ENCODE measurements at regions not wholly inside any gene's neighbourhood (a gene's known extent, or its start where the extent isn't known, plus 50 kb on each side); places are given as distances from the start of the nearest gene placed in this dataset.

- no peaks in the 10 kb centered on the region for H3K36me3 ChIP-seq (replicated peaks in 1 of 2; ENCODE audit: control insufficient read depth in 1 of 2, insufficient read depth in 2 of 2, low read length in 1 of 2)
- no peak overlapping the region for H3K9ac ChIP-seq
- no peaks in the 10 kb centered on the region for H3K9me3 ChIP-seq
- TF ChIP-seq RCOR1 (IDR thresholded peaks at IDR 0.05; ENCODE audit: low read length) (no peak), MEF2A (IDR thresholded peaks at IDR 0.05; ENCODE audit: borderline replicate concordance, low read depth) (no peak), PBX3 (IDR thresholded peaks at IDR 0.05) (no peak), NFIC (IDR thresholded peaks at IDR 0.05; ENCODE audit: borderline replicate concordance) (no peak), USF2 (IDR thresholded peaks at IDR 0.05; ENCODE audit: borderline replicate concordance, low read depth, low read length) (no peak), YY1 (IDR thresholded peaks at IDR 0.05; ENCODE audit: low read depth) (no peak), RXRA (IDR thresholded peaks at IDR 0.05; ENCODE audit: borderline replicate concordance, low read depth) (no peak)
- TF ChIP-seq, protein P1, sequence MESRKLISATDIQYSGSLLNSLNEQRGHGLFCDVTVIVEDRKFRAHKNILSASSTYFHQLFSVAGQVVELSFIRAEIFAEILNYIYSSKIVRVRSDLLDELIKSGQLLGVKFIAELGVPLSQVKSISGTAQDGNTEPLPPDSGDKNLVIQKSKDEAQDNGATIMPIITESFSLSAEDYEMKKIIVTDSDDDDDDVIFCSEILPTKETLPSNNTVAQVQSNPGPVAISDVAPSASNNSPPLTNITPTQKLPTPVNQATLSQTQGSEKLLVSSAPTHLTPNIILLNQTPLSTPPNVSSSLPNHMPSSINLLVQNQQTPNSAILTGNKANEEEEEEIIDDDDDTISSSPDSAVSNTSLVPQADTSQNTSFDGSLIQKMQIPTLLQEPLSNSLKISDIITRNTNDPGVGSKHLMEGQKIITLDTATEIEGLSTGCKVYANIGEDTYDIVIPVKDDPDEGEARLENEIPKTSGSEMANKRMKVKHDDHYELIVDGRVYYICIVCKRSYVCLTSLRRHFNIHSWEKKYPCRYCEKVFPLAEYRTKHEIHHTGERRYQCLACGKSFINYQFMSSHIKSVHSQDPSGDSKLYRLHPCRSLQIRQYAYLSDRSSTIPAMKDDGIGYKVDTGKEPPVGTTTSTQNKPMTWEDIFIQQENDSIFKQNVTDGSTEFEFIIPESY (IDR thresholded peaks at IDR 0.05; ENCODE audit: borderline replicate concordance, low read depth) = no peak
- ChIA-PET POLR2A (no interaction called here), CTCF (no interaction called here)
- no peaks in the 10 kb centered on the region for H3K27me3 ChIP-seq (ENCODE audit: insufficient read depth)
- no peaks in the 10 kb centered on the region for H3F3A ChIP-seq (replicated peaks; ENCODE audit: insufficient read depth)
- H3K27ac ChIP-seq (ENCODE audit: low read depth in 2 of 2, low read length in 1 of 2) = no peak overlapping the region
- no peak overlapping the region for H3K4me3 ChIP-seq (ENCODE audit: low read depth in 2 of 2, low read length in 1 of 2)
- H2AFZ ChIP-seq (ENCODE audit: low read depth) = no peak overlapping the region
- DNase-seq = no peak
- no peaks in the 10 kb centered on the region for H3K79me2 ChIP-seq (ENCODE audit: insufficient read depth)
- no peaks in the 10 kb centered on the region for H3K4me1 ChIP-seq (ENCODE audit: control insufficient read depth in 1 of 2, insufficient read depth in 2 of 2, low read depth in 1 of 2, low read length in 1 of 2)
- no peak overlapping the region for H3K4me2 ChIP-seq
- H4K20me1 ChIP-seq (ENCODE audit: insufficient read depth) = no peaks in the 10 kb centered on the region
- no peaks in the 10 kb centered on the region for H3K9me2 ChIP-seq
Observed at GRCh38 chr2:142803158-142803557, 74.3 kb upstream of the KYNU start.

- Histone ChIP-seq H3K36me3 (replicated peaks in 1 of 2; ENCODE audit: control insufficient read depth in 1 of 2, insufficient read depth in 2 of 2, low read length in 1 of 2) (no peaks in the 10 kb centered on the region), H3K79me2 (ENCODE audit: insufficient read depth) (no peaks in the 10 kb centered on the region), H3K9me2 (no peaks in the 10 kb centered on the region), H3K4me3 (ENCODE audit: low read depth in 2 of 2, low read length in 1 of 2) (no peak overlapping the region), H3K9me3 (no peaks in the 10 kb centered on the region), H3K9ac (no peak overlapping the region), H2AFZ (ENCODE audit: low read depth) (no peak overlapping the region), H3K27me3 (ENCODE audit: insufficient read depth) (no peaks in the 10 kb centered on the region), H3K27ac (ENCODE audit: low read depth in 2 of 2, low read length in 1 of 2) (no peak overlapping the region), H3F3A (replicated peaks; ENCODE audit: insufficient read depth) (no peaks in the 10 kb centered on the region), H3K4me2 (no peak overlapping the region), H4K20me1 (ENCODE audit: insufficient read depth) (no peaks in the 10 kb centered on the region), H3K4me1 (ENCODE audit: control insufficient read depth in 1 of 2, insufficient read depth in 2 of 2, low read depth in 1 of 2, low read length in 1 of 2) (no peaks in the 10 kb centered on the region)
- ChIA-PET POLR2A (no interaction called here), CTCF (no interaction called here)
- no peak for DNase-seq
- WGBS (ENCODE audit: low lambda C conversion rate) = 67% methylated on average over 1 of the region's 1 CpG
- TF ChIP-seq EP300 (IDR thresholded peaks at IDR 0.05; ENCODE audit: borderline replicate concordance in 1 of 2, low read depth in 1 of 2, low read length in 1 of 2) = no peak
- TF ChIP-seq TEAD4 (IDR thresholded peaks at IDR 0.05; ENCODE audit: borderline replicate concordance, insufficient read depth) = no peak
- no peak for TF ChIP-seq YY1 (IDR thresholded peaks at IDR 0.05; ENCODE audit: low read depth)
- no peak for TF ChIP-seq FOXM1 (IDR thresholded peaks at IDR 0.05; ENCODE audit: low read depth)
- TF ChIP-seq, protein P2, sequence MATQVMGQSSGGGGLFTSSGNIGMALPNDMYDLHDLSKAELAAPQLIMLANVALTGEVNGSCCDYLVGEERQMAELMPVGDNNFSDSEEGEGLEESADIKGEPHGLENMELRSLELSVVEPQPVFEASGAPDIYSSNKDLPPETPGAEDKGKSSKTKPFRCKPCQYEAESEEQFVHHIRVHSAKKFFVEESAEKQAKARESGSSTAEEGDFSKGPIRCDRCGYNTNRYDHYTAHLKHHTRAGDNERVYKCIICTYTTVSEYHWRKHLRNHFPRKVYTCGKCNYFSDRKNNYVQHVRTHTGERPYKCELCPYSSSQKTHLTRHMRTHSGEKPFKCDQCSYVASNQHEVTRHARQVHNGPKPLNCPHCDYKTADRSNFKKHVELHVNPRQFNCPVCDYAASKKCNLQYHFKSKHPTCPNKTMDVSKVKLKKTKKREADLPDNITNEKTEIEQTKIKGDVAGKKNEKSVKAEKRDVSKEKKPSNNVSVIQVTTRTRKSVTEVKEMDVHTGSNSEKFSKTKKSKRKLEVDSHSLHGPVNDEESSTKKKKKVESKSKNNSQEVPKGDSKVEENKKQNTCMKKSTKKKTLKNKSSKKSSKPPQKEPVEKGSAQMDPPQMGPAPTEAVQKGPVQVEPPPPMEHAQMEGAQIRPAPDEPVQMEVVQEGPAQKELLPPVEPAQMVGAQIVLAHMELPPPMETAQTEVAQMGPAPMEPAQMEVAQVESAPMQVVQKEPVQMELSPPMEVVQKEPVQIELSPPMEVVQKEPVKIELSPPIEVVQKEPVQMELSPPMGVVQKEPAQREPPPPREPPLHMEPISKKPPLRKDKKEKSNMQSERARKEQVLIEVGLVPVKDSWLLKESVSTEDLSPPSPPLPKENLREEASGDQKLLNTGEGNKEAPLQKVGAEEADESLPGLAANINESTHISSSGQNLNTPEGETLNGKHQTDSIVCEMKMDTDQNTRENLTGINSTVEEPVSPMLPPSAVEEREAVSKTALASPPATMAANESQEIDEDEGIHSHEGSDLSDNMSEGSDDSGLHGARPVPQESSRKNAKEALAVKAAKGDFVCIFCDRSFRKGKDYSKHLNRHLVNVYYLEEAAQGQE (IDR thresholded peaks at IDR 0.05; ENCODE audit: low read depth, low read length) = no peak
- TF ChIP-seq FOXJ3 (CRISPR knock-in tag; IDR thresholded peaks at IDR 0.05) = no peak
- no peak for TF ChIP-seq MEF2A (IDR thresholded peaks at IDR 0.05; ENCODE audit: borderline replicate concordance, low read depth)
- TF ChIP-seq POLR2AphosphoS5 (IDR thresholded peaks at IDR 0.05; ENCODE audit: low read depth, low read length) = no peak
- TF ChIP-seq MAX (IDR thresholded peaks at IDR 0.05; ENCODE audit: low read depth) = no peak
- no peak for TF ChIP-seq CHD2 (IDR thresholded peaks at IDR 0.05; ENCODE audit: low read length, partially characterized antibody)
- TF ChIP-seq RXRA (IDR thresholded peaks at IDR 0.05; ENCODE audit: borderline replicate concordance, low read depth) = no peak
- no peak for TF ChIP-seq TAF1 (IDR thresholded peaks at IDR 0.05; ENCODE audit: borderline replicate concordance, low read depth, low read length)
- TF ChIP-seq TCF12 (IDR thresholded peaks at IDR 0.05) = no peak
- TF ChIP-seq EZH2phosphoT487 (IDR thresholded peaks at IDR 0.05; ENCODE audit: borderline replicate concordance, low read depth) = no peak
- no peak for TF ChIP-seq FOSL2 (IDR thresholded peaks at IDR 0.05; ENCODE audit: borderline replicate concordance, low read depth)
Observed at GRCh38 chr2:142796588-142796987, 80.9 kb upstream of the KYNU start.
